HG02610 (cell line): ENCODE measurements at regions not wholly inside any gene's neighbourhood (a gene's known extent, or its start where the extent isn't known, plus 50 kb on each side); places are given as distances from the start of the nearest gene placed in this dataset.

Experiments
- ATAC-seq: cut with Tn5 transposase; IDR thresholded peaks from one replicate; pipeline ENCODE4 v1.9.1; 2021; ENCODE audit warnings: mild to moderate bottlenecking, moderate library complexity; ENCODE audit not compliant: unreplicated experiment

GRCh38 chr6:156167625-156168071 lies 609.5 kb upstream of the ARID1B start:
- ATAC-seq: no peak

GRCh38 chr6:156167016-156167624 lies 610.1 kb upstream of the ARID1B start:
- no peak for ATAC-seq

DNA sequence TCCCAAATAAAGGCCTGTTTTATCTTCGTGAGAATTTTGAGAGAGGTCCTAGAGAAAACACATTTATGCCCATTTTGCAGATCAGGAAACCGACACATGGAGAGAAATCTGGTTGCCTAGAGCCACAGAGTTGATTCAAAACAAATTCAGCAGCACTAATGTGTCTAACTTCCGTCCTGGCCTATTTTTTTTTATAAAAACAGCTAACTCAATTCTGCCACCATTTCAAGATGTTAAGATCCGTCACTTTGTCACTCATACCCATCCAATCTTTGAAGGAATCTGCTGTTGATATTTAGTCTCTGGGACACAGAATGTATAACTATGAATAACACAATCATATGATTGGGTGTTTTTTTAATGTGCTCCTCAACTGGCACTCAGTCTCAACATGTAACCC lies 611.1 kb upstream of the ARID1B start:
- ATAC-seq: no peak

DNA sequence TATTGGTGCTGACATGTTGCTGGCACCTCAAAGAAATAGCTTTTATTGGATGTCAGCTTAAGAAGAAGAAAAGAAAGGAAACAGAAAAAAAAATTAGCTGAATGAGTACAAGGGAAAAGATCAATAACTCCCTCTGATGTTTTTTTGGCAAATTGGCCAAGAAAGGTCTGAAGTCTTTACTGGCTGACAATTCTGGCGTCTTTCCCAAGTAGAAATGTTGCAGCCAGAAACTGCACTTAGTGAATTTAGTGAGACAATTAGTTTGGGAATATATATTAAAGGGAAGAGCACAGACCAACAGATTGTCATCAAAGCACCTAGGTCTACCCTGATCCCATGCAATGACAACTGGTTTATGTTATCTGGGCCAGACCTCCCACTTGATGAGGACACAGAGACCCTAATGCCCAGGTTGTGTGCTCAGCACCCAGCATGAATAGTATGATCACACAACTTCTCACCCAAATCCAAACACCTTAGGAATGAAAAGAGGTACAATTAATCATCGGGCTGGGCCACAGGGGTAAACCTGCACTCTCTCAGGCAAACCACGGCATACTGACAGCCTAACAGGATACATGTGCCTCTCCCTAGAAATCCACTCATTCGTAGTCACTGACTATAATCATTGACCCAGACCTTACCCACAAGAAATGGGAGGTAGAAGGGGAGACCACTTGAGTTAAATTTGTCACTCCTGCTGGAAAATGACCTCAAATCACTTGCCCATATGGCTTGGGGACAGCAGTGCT lies 612.3 kb upstream of the ARID1B start:
- ATAC-seq: no peak

DNA sequence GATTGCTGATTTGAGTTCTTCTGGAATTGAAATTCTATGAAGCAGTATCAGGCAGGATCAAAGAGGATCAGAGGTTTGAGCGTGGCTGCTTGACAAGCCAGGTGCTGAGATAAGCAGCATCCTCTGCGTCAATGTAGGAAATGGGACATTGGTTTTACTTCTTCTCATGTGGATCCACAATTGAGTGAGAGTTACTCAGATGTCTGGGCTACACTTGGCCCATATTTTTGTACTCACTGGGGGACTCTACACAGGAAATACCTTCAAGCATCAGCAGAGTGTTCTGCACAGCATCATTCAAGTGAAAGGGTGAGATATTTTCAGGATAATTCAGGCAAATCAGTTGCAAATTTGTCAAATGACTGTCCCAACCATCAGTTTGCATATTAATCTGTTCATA lies 613.9 kb upstream of the ARID1B start:
- no peak for ATAC-seq

- no peak for ATAC-seq
Measured at GRCh38 chr6:156161471-156161870, 615.7 kb upstream of the ARID1B start.

DNA sequence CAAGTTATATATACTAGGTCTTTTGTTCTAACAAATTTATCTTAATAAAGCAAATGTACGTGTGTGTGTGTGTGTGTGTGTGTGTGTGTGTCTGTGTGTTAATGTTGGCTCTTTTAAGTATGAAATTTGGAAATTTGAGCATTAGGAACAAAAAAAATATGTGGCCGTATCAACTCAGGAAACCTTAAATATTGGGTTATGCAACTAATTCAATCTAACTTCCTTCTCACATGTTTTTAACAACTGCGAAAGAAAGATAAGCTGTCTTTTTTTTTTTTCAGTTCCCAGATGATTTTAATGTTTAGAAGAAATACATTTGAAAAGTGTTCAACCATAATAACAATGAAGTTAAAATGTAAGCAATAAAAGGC lies 616.4 kb upstream of the ARID1B start:
- ATAC-seq: no peak

DNA sequence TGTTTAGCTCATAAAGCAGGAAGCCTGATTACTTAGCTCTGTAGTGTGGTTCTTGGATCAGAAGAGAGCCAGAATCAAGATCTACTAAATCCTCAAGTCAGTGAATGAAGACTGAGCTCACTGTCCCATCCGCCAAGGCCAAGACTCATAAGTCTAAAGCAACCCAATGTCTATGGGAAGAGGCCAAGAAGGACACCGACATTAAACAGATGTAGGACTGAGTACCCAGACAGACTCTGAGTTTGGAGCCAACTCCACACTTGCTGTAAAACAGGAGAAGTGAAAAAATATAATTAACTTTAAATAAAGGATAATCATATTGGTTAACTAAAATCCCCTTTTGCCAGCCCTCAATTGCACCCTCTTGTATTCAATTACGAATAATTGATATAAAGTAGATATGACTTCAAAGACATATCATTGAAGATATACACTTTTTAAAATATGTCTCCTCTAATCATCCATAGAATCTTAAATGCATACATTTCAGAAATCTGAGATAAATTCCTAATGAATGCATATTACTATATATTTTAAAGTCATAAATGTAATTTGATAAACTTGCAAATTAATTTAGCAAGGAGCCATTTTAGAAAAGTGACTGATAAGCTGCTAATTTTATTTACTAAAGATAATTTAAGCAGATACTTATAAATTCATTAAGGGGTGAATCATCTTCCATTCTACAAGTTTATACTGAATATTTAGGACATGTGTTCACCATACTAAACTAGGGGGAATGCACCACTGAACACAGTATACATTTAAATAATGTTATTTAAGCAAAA lies 617.0 kb upstream of the ARID1B start:
- no peak for ATAC-seq

DNA sequence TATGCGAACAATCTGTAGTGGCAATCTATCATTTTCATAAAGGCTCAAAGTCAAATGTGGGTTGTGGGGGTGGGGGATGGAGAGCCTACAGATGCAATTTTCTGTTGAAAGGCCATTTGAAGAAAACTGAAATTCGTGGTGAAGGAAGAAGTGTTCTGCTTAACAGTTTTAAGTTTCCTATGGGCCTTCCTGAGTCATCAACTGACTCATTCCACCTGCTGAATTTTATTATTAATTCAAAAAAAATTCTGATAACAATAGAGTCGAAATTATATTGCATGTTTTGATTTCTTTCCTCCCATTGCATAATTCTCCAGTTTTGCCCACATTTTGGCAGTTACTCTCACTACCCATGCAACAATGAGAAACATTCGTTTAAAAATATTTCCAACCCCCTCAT lies 622.3 kb upstream of the ARID1B start:
- no peak for ATAC-seq

DNA sequence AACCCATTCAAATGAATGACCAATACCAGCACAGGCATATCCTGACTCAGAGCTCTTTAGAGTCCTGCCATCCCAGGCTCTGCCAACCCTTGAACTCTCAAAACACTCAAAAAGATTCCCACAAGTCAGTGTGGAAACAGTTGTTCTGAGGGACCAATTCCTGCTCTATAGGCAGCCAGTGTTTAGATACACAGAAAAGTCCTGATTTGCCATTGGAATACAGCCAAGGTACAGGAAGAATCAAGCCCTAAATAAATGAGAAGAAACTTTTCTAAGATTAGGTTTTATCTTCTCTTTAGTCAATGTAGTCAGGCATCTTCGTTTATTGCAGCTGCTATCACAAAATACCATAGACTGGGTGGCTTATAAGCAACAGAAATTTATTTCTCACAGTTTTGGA lies 626.8 kb upstream of the ARID1B start:
- ATAC-seq: no peak

DNA sequence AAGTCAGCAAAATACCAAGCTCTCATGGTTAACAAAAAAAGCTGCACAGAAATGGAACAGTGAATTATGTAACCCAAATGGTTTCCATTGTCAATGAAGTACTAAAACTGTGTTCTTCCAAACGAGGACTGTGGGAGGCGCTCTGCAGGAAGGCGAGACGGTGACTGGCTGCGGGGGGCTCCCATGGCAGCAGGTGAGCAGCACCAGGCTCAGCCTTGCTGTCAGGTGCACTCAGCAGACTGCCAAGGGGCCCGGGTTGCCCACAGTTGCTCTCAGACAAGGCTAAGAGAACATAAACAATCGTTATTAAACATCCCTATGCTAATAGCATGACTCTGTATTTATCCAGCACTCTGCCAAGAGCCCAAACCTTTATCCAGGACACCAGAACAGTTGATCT lies 630.3 kb upstream of the ARID1B start:
- ATAC-seq: no peak

DNA sequence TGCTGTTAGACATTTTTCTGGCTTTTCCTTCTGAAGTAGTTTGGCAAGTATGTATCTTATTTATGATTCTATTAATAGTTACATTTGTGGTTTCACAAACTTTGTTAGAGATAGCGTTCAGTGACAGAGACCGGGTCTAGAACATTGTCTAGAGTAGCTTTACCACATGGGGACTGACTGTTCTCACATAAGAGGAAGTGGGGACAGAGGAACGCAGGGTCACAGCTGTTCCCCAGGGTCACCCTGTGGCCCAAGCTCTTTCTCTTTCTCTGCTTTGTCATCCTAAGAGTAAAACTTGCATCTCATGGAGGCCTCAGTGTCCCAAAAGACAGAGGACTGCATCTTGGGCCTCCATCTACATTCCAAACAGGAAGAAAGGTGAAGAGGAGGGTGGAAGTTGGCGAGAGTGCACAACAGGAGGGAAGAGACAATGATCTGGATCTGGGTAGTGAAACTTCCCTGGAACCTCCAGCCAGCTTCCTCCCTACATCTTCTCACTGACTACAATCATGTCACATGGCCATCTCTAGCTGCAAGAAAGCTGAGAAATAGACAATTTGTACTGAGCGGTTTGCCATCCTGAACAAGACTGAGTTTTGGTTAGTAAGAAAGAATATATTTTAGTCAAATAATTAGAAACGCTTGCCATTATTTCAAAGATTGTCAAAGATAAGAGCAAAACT lies 645.8 kb upstream of the ARID1B start:
- ATAC-seq: peak; percentile 98

DNA sequence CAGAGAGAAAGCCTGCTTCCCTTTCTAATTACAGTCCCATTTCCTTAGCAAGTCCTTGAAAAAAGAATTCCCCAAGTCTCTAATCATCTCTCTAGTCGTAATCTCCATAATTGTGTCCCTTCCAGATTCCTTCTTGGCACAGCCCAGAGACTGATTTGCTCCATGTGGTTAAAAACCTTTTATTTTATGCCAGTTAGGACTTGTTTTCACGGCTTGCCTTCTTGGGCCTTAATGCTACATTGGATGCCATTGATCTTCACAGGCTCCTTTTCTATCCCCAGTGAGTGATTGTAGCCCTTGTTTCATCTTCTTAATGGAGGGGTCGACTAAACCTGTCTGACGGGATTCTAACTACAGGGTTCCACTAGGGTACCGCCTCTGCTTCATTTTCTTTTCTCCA lies 650.6 kb upstream of the ARID1B start:
- ATAC-seq: no peak

GRCh38 chr6:156125844-156126243 lies 651.3 kb upstream of the ARID1B start:
- no peak for ATAC-seq

- no peak for ATAC-seq
Measured at GRCh38 chr6:156123731-156124130, 653.4 kb upstream of the ARID1B start.

DNA sequence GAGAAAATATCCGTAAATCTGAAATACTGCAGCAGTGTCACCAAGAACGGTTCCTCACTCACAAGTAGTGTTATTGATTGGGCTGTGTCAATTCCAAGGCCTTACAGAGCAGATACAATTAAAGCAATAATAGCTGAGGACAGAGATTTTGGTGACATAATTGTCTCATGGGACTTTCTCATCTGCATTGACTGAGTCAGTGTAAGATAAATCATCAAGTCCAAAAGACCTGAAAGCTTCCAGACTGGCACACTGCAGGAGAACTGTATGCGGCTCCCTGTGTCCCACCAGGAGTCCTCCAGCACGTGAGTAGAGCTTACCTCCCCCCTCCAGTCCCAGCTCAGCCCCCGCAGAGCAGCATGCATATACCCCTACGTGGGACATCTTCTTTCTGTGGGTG lies 655.2 kb upstream of the ARID1B start:
- no peak for ATAC-seq

- ATAC-seq: no peak
Measured at GRCh38 chr6:156114541-156114940, 658.9 kb upstream of the NOX3 start.

GRCh38 chr6:156113631-156114030 lies 658.0 kb upstream of the NOX3 start:
- ATAC-seq: no peak

DNA sequence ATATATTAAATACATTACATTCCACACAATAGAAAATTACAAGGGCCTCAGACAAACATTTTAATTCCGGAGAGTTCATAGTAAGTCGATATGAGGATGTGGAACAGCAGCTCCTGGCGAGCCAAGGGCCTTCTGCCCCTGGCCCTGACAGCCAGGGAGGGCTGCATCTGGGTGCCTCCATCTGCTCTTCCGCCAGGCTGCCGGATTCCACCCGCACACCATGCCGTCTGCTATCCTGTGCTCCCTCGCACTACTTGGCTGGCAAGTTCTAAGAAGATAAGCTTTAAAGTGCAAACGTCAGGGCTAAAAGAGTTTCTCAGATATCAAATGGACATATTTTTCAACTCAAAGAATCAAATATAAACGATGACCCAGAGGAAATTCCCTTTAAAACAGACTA lies 656.3 kb upstream of the NOX3 start:
- no peak for ATAC-seq

DNA sequence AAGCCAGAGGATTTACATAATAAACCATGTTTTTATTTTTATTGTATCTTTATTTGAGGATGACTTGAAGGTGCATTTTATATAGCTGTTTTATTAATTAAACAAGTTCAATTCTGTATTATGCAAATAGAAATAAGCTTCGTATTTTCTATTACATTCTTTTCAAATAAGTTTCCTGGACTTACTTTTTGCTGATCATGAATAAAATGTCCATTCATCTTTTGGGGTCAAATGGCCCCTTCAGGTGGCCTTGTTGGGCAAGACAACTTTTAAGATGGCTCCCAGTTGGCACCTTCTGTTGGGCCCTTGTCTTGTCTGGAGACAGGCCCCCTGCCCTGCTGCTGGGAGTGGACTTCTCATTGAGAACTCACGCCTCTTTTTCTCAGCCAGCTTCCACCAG lies 654.6 kb upstream of the NOX3 start:
- no peak for ATAC-seq

DNA sequence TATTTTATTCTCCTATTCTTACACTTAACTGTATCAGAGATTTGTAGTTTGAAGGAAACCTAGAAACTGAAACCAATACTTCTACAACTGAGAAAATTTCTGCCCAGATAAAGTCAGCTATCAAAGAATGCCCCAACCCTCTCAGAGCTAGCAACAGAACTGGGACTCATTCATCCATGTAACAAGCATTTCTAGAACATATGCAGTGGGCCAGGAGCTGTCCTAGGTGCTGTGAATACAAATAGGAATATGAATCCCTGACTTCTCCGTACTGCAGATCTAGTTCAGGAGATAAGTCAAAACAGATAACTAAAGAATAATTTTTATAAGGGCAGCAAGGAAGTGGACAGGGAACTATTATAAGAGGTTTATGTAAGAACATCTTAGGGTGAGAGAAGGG lies 654.1 kb upstream of the NOX3 start:
- no peak for ATAC-seq
